ENCODE measurements at regions not wholly inside any gene's neighbourhood (a gene's known extent, or its start where the extent isn't known, plus 50 kb on each side); places are given as distances from the start of the nearest gene placed in this dataset.

- Histone ChIP-seq H3K27me3 (ENCODE audit: control insufficient read depth, insufficient read depth, low read length) (no peaks in the 10 kb centered on the region), H3K9me3 (ENCODE audit: control insufficient read depth, insufficient read depth, low read depth, low read length) (no peaks in the 10 kb centered on the region), H3K4me1 (ENCODE audit: control insufficient read depth, insufficient read depth, low read length) (no peaks in the 10 kb centered on the region), H3K36me3 (ENCODE audit: control insufficient read depth, insufficient read depth, low read length) (no peaks in the 10 kb centered on the region), H3K4me3 (ENCODE audit: low read depth, low read length) (no peak overlapping the region), H3K9ac (ENCODE audit: low read length) (no peak overlapping the region), H3K27ac (ENCODE audit: low read depth, low read length) (no peak overlapping the region)
These were observed 82.0 kb upstream of the WDR17 start for GRCh38 chr4:175983636-175984035.

GRCh38 chr4:175986668-175987067, 79.0 kb upstream of the WDR17 start:
- H3K4me3 ChIP-seq (ENCODE audit: low read depth, low read length) = no peak overlapping the region
- H3K27ac ChIP-seq (ENCODE audit: low read depth, low read length) = no peak overlapping the region
- no peaks in the 10 kb centered on the region for H3K36me3 ChIP-seq (ENCODE audit: control insufficient read depth, insufficient read depth, low read length)
- H3K4me1 ChIP-seq (ENCODE audit: control insufficient read depth, insufficient read depth, low read length) = no peaks in the 10 kb centered on the region
- no peaks in the 10 kb centered on the region for H3K9me3 ChIP-seq (ENCODE audit: control insufficient read depth, insufficient read depth, low read depth, low read length)
- H3K27me3 ChIP-seq (ENCODE audit: control insufficient read depth, insufficient read depth, low read length) = no peaks in the 10 kb centered on the region
- H3K9ac ChIP-seq (ENCODE audit: low read length) = no peak overlapping the region

GRCh38 chr4:175988511-175988910, 77.1 kb upstream of the WDR17 start:
- no peaks in the 10 kb centered on the region for H3K36me3 ChIP-seq (ENCODE audit: control insufficient read depth, insufficient read depth, low read length)
- no peaks in the 10 kb centered on the region for H3K27me3 ChIP-seq (ENCODE audit: control insufficient read depth, insufficient read depth, low read length)
- H3K9ac ChIP-seq (ENCODE audit: low read length) = no peak overlapping the region
- no peaks in the 10 kb centered on the region for H3K9me3 ChIP-seq (ENCODE audit: control insufficient read depth, insufficient read depth, low read depth, low read length)
- H3K4me3 ChIP-seq (ENCODE audit: low read depth, low read length) = no peak overlapping the region
- H3K4me1 ChIP-seq (ENCODE audit: control insufficient read depth, insufficient read depth, low read length) = no peaks in the 10 kb centered on the region
- H3K27ac ChIP-seq (ENCODE audit: low read depth, low read length) = no peak overlapping the region

- H3K4me3 ChIP-seq (ENCODE audit: low read depth, low read length) = no peak overlapping the region
- H3K36me3 ChIP-seq (ENCODE audit: control insufficient read depth, insufficient read depth, low read length) = no peaks in the 10 kb centered on the region
- H3K9me3 ChIP-seq (ENCODE audit: control insufficient read depth, insufficient read depth, low read depth, low read length) = no peaks in the 10 kb centered on the region
- H3K27ac ChIP-seq (ENCODE audit: low read depth, low read length) = no peak overlapping the region
- H3K4me1 ChIP-seq (ENCODE audit: control insufficient read depth, insufficient read depth, low read length) = peaks cover 14% of the 10 kb centered on the region
- no peak overlapping the region for H3K9ac ChIP-seq (ENCODE audit: low read length)
- H3K27me3 ChIP-seq (ENCODE audit: control insufficient read depth, insufficient read depth, low read length) = peaks cover 11% of the 10 kb centered on the region
These were observed 69.4 kb upstream of the WDR17 start for GRCh38 chr4:175996206-175996605.

GRCh38 chr4:175997291-175997690, 68.3 kb upstream of the WDR17 start:
- no peak overlapping the region for H3K4me3 ChIP-seq (ENCODE audit: low read depth, low read length)
- H3K9ac ChIP-seq (ENCODE audit: low read length) = no peak overlapping the region
- no peaks in the 10 kb centered on the region for H3K9me3 ChIP-seq (ENCODE audit: control insufficient read depth, insufficient read depth, low read depth, low read length)
- H3K27me3 ChIP-seq (ENCODE audit: control insufficient read depth, insufficient read depth, low read length) = peaks cover 20% of the 10 kb centered on the region
- H3K36me3 ChIP-seq (ENCODE audit: control insufficient read depth, insufficient read depth, low read length) = no peaks in the 10 kb centered on the region
- peaks cover 14% of the 10 kb centered on the region for H3K4me1 ChIP-seq (ENCODE audit: control insufficient read depth, insufficient read depth, low read length)
- no peak overlapping the region for H3K27ac ChIP-seq (ENCODE audit: low read depth, low read length)

- peaks cover 14% of the 10 kb centered on the region for H3K4me1 ChIP-seq (ENCODE audit: control insufficient read depth, insufficient read depth, low read length)
- no peak overlapping the region for H3K27ac ChIP-seq (ENCODE audit: low read depth, low read length)
- no peaks in the 10 kb centered on the region for H3K9me3 ChIP-seq (ENCODE audit: control insufficient read depth, insufficient read depth, low read depth, low read length)
- H3K4me3 ChIP-seq (ENCODE audit: low read depth, low read length) = no peak overlapping the region
- no peak overlapping the region for H3K9ac ChIP-seq (ENCODE audit: low read length)
- peaks cover 33% of the 10 kb centered on the region for H3K27me3 ChIP-seq (ENCODE audit: control insufficient read depth, insufficient read depth, low read length)
- no peaks in the 10 kb centered on the region for H3K36me3 ChIP-seq (ENCODE audit: control insufficient read depth, insufficient read depth, low read length)
These were observed 66.9 kb upstream of the WDR17 start for GRCh38 chr4:175998782-175999181.

GRCh38 chr4:175999944-176000343, 65.7 kb upstream of the WDR17 start:
- Histone ChIP-seq H3K4me3 (ENCODE audit: low read depth, low read length) (no peak overlapping the region), H3K9ac (ENCODE audit: low read length) (no peak overlapping the region), H3K9me3 (ENCODE audit: control insufficient read depth, insufficient read depth, low read depth, low read length) (no peaks in the 10 kb centered on the region), H3K27me3 (ENCODE audit: control insufficient read depth, insufficient read depth, low read length) (peaks cover 33% of the 10 kb centered on the region), H3K4me1 (ENCODE audit: control insufficient read depth, insufficient read depth, low read length) (peaks cover 14% of the 10 kb centered on the region), H3K36me3 (ENCODE audit: control insufficient read depth, insufficient read depth, low read length) (no peaks in the 10 kb centered on the region), H3K27ac (ENCODE audit: low read depth, low read length) (no peak overlapping the region)

GRCh38 chr4:176001151-176002006, 64.3 kb upstream of the WDR17 start:
- Histone ChIP-seq H3K27me3 (ENCODE audit: control insufficient read depth, insufficient read depth, low read length) (peaks cover 33% of the 10 kb centered on the region), H3K36me3 (ENCODE audit: control insufficient read depth, insufficient read depth, low read length) (no peaks in the 10 kb centered on the region), H3K4me3 (ENCODE audit: low read depth, low read length) (peak overlapping the region; percentile 69), H3K27ac (ENCODE audit: low read depth, low read length) (no peak overlapping the region), H3K9me3 (ENCODE audit: control insufficient read depth, insufficient read depth, low read depth, low read length) (no peaks in the 10 kb centered on the region), H3K9ac (ENCODE audit: low read length) (peak overlapping the region; percentile 50), H3K4me1 (ENCODE audit: control insufficient read depth, insufficient read depth, low read length) (peaks cover 13% of the 10 kb centered on the region)

- H3K9me3 ChIP-seq (ENCODE audit: control insufficient read depth, insufficient read depth, low read depth, low read length) = no peaks in the 10 kb centered on the region
- peaks cover 33% of the 10 kb centered on the region for H3K27me3 ChIP-seq (ENCODE audit: control insufficient read depth, insufficient read depth, low read length)
- peaks cover 10% of the 10 kb centered on the region for H3K4me1 ChIP-seq (ENCODE audit: control insufficient read depth, insufficient read depth, low read length)
- peak overlapping the region; percentile 69 for H3K4me3 ChIP-seq (ENCODE audit: low read depth, low read length)
- no peak overlapping the region for H3K9ac ChIP-seq (ENCODE audit: low read length)
- no peak overlapping the region for H3K27ac ChIP-seq (ENCODE audit: low read depth, low read length)
- H3K36me3 ChIP-seq (ENCODE audit: control insufficient read depth, insufficient read depth, low read length) = no peaks in the 10 kb centered on the region
These were observed 63.5 kb upstream of the WDR17 start for GRCh38 chr4:176002007-176002613.

GRCh38 chr4:176005766-176006165, 59.9 kb upstream of the WDR17 start:
- H3K36me3 ChIP-seq (ENCODE audit: control insufficient read depth, insufficient read depth, low read length) = no peaks in the 10 kb centered on the region
- H3K27me3 ChIP-seq (ENCODE audit: control insufficient read depth, insufficient read depth, low read length) = peaks cover 27% of the 10 kb centered on the region
- H3K4me1 ChIP-seq (ENCODE audit: control insufficient read depth, insufficient read depth, low read length) = peaks cover 3% of the 10 kb centered on the region; the same call in 1 of the 2 replicates
- no peak overlapping the region for H3K9ac ChIP-seq (ENCODE audit: low read length)
- H3K27ac ChIP-seq (ENCODE audit: low read depth, low read length) = no peak overlapping the region
- H3K4me3 ChIP-seq (ENCODE audit: low read depth, low read length) = no peak overlapping the region
- no peaks in the 10 kb centered on the region for H3K9me3 ChIP-seq (ENCODE audit: control insufficient read depth, insufficient read depth, low read depth, low read length)

- no peaks in the 10 kb centered on the region for H3K9me3 ChIP-seq (ENCODE audit: control insufficient read depth, insufficient read depth, low read depth, low read length)
- no peaks in the 10 kb centered on the region for H3K27me3 ChIP-seq (ENCODE audit: control insufficient read depth, insufficient read depth, low read length)
- no peak overlapping the region for H3K9ac ChIP-seq (ENCODE audit: low read length)
- H3K36me3 ChIP-seq (ENCODE audit: control insufficient read depth, insufficient read depth, low read length) = no peaks in the 10 kb centered on the region
- no peak overlapping the region for H3K27ac ChIP-seq (ENCODE audit: low read depth, low read length)
- H3K4me3 ChIP-seq (ENCODE audit: low read depth, low read length) = no peak overlapping the region
- no peaks in the 10 kb centered on the region for H3K4me1 ChIP-seq (ENCODE audit: control insufficient read depth, insufficient read depth, low read length)
These were observed 56.4 kb upstream of the WDR17 start for GRCh38 chr4:176009254-176009653.
